GM12878 (cell line): ENCODE measurements at regions not wholly inside any gene's neighbourhood (a gene's known extent, or its start where the extent isn't known, plus 50 kb on each side); places are given as distances from the start of the nearest gene placed in this dataset.

Source experiments
- EED ChIP-seq: sonication (generic); IDR thresholded peaks from 2 replicates; pipeline ENCODE4 v1.6.1; 2016; ENCODE audit warnings: antibody characterized with exemption, low read depth
- EZH2 ChIP-seq: IDR thresholded peaks from 2 replicates; pipeline ENCODE4 v1.6.1; 2012; ENCODE audit warnings: low read depth, mild to moderate bottlenecking, control low read depth, inconsistent platforms, low read length, borderline replicate concordance; ENCODE audit not compliant: control insufficient read depth
- HDAC6 ChIP-seq: fragments of 200-600 bp; sonication (generic); IDR thresholded peaks from one replicate; pipeline ENCODE4 v1.8.0; 2017; ENCODE audit warnings: antibody characterized with exemption; ENCODE audit not compliant: unreplicated experiment
- JUND ChIP-seq: IDR thresholded peaks from 2 replicates; pipeline ENCODE4 v1.6.1; 2012; ENCODE audit warnings: low read depth, mild to moderate bottlenecking, low read length, improper control_type of control experiment, moderate library complexity
- POLR2A ChIP-seq: IDR thresholded peaks from 2 replicates; pipeline ENCODE4 v1.6.1; 2011; ENCODE audit warnings: low read depth, mild to moderate bottlenecking, low read length
- POLR2AphosphoS5 ChIP-seq: IDR thresholded peaks from 2 replicates; pipeline ENCODE4 v1.6.1; 2011; ENCODE audit warnings: mild to moderate bottlenecking, low read length, inconsistent platforms
- SMC3 ChIP-seq: IDR thresholded peaks from 2 replicates; pipeline ENCODE4 v1.6.1; 2011; ENCODE audit warnings: low read length, improper control_type of control experiment, borderline replicate concordance
- SRF ChIP-seq, 2 experiments: IDR thresholded peaks; 2 replicates each; pipeline ENCODE4 v1.6.1; 2011; ENCODE audit warnings: low read depth in 2 of 2, low read length in 2 of 2, mild to moderate bottlenecking in 1 of 2, moderate library complexity in 1 of 2
- TF ChIP-seq, protein P1 (sequence below): IDR thresholded peaks from 2 replicates; pipeline ENCODE4 v1.6.1; 2011; ENCODE audit warnings: low read depth, low read length, improper control_type of control experiment, borderline replicate concordance
- TF ChIP-seq, protein P2 (sequence below), 3 experiments: IDR thresholded peaks in 2 of 3; conservative IDR thresholded peaks in 1 of 3; 2 replicates each; pipeline ENCODE4 v1.5.1; 2011; ENCODE audit warnings: low read depth in 3 of 3, low read length in 3 of 3, mild to moderate bottlenecking in 3 of 3, control low read depth in 2 of 3, moderate library complexity in 2 of 3, inconsistent platforms in 1 of 3, mixed read lengths in 1 of 3; ENCODE audit not compliant: control insufficient read depth in 2 of 3, insufficient read depth in 1 of 3; ENCODE audit errors: extremely low read depth in 1 of 3
- TF ChIP-seq, protein P3 (sequence below): fragments of 450-650 bp; IDR thresholded peaks from 2 replicates; pipeline ENCODE4 v1.6.1; 2018; ENCODE audit warnings: mild to moderate bottlenecking, low read depth, moderate library complexity; ENCODE audit not compliant: partially characterized antibody

DNA sequence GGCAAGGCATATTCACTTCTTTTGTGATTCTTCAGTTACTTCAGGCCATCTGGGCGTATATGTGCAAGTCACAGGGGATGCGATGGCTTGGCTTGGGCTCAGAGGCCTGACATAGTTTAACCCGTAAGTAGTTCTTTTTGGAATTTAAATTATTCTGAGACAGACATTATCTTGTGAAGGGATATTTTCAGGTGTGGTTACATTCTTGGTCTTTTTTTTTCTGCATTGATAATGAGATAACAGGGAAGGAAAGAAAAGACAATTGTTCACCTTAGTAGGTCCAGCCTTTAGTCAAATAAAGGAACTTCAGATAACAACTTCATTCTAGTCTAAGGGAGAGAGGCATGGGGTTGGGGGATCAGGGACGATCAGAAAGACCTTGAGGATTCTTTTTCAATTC is 74.8 kb downstream of the TEX13C start:
- TF ChIP-seq POLR2AphosphoS5 (no peak), POLR2A (no peak), HDAC6 (no peak), EZH2 (no peak), EED (no peak), JUND (no peak), SRF (IDR thresholded peaks at IDR 0.05; ENCODE audit: low read depth in 2 of 2, low read length in 2 of 2) (no peak), SMC3 (no peak)
- TF ChIP-seq, protein P1, sequence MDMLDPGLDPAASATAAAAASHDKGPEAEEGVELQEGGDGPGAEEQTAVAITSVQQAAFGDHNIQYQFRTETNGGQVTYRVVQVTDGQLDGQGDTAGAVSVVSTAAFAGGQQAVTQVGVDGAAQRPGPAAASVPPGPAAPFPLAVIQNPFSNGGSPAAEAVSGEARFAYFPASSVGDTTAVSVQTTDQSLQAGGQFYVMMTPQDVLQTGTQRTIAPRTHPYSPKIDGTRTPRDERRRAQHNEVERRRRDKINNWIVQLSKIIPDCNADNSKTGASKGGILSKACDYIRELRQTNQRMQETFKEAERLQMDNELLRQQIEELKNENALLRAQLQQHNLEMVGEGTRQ, result no peak
- TF ChIP-seq, protein P2, sequence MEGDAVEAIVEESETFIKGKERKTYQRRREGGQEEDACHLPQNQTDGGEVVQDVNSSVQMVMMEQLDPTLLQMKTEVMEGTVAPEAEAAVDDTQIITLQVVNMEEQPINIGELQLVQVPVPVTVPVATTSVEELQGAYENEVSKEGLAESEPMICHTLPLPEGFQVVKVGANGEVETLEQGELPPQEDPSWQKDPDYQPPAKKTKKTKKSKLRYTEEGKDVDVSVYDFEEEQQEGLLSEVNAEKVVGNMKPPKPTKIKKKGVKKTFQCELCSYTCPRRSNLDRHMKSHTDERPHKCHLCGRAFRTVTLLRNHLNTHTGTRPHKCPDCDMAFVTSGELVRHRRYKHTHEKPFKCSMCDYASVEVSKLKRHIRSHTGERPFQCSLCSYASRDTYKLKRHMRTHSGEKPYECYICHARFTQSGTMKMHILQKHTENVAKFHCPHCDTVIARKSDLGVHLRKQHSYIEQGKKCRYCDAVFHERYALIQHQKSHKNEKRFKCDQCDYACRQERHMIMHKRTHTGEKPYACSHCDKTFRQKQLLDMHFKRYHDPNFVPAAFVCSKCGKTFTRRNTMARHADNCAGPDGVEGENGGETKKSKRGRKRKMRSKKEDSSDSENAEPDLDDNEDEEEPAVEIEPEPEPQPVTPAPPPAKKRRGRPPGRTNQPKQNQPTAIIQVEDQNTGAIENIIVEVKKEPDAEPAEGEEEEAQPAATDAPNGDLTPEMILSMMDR (IDR thresholded peaks at IDR 0.05 in 2 of 3, conservative IDR thresholded peaks at IDR 0.05 in 1 of 3; ENCODE audit: control insufficient read depth in 2 of 3, extremely low read depth in 1 of 3, insufficient read depth in 1 of 3, low read depth in 3 of 3, low read length in 3 of 3), result no peak
- TF ChIP-seq, protein P3, sequence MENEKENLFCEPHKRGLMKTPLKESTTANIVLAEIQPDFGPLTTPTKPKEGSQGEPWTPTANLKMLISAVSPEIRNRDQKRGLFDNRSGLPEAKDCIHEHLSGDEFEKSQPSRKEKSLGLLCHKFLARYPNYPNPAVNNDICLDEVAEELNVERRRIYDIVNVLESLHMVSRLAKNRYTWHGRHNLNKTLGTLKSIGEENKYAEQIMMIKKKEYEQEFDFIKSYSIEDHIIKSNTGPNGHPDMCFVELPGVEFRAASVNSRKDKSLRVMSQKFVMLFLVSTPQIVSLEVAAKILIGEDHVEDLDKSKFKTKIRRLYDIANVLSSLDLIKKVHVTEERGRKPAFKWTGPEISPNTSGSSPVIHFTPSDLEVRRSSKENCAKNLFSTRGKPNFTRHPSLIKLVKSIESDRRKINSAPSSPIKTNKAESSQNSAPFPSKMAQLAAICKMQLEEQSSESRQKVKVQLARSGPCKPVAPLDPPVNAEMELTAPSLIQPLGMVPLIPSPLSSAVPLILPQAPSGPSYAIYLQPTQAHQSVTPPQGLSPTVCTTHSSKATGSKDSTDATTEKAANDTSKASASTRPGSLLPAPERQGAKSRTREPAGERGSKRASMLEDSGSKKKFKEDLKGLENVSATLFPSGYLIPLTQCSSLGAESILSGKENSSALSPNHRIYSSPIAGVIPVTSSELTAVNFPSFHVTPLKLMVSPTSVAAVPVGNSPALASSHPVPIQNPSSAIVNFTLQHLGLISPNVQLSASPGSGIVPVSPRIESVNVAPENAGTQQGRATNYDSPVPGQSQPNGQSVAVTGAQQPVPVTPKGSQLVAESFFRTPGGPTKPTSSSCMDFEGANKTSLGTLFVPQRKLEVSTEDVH, result no peak
